Muscle of leg (tissue), 3 donors: ENCODE measurements at regions not wholly inside any gene's neighbourhood (a gene's known extent, or its start where the extent isn't known, plus 50 kb on each side); places are given as distances from the start of the nearest gene placed in this dataset.

Experiments
- DNase-seq: peaks from one replicate; pipeline ENCODE4 v3.0.0; 2013
- H3K27ac ChIP-seq: one replicate; pipeline ENCODE4 v1.5.1; 2013; ENCODE audit warnings: mild to moderate bottlenecking, low read length, control low read depth
- H3K27me3 ChIP-seq: one replicate; pipeline ENCODE4 v1.6.1; 2013; ENCODE audit warnings: low read length; ENCODE audit not compliant: control insufficient read depth, insufficient read depth
- H3K36me3 ChIP-seq: one replicate; pipeline ENCODE4 v1.6.1; 2013; ENCODE audit warnings: low read length; ENCODE audit not compliant: control insufficient read depth, insufficient read depth
- H3K4me1 ChIP-seq: one replicate; pipeline ENCODE4 v1.6.1; 2013; ENCODE audit warnings: low read length; ENCODE audit not compliant: control insufficient read depth, insufficient read depth
- H3K4me3 ChIP-seq: one replicate; pipeline ENCODE4 v1.5.1; 2013; ENCODE audit warnings: low read length, control low read depth
- H3K9me3 ChIP-seq: replicated peaks from 2 replicates; pipeline ENCODE4 v1.6.1; 2013; ENCODE audit warnings: low read depth, low read length; ENCODE audit not compliant: control insufficient read depth
- WGBS: methylation state at CpG from one replicate; pipeline ENCODE4 v1.1.5; 2013; ENCODE audit warnings: missing lambda C conversion rate; ENCODE audit not compliant: insufficient coverage; 5-methylcytosine and 5-hydroxymethylcytosine counted together

GRCh38 chr6:47360388-47360787, 50.7 kb upstream of the TNFRSF21 start:
- DNase-seq = no peak
- H3K9me3 ChIP-seq = no peaks in the 10 kb centered on the region

GRCh38 chr6:47362857-47363461, 53.3 kb upstream of the TNFRSF21 start:
- Histone ChIP-seq H3K9me3 (no peaks in the 10 kb centered on the region), H3K36me3 (no peaks in the 10 kb centered on the region), H3K27ac (no peak overlapping the region), H3K4me3 (no peak overlapping the region), H3K4me1 (no peaks in the 10 kb centered on the region), H3K27me3 (no peaks in the 10 kb centered on the region)
- no peak for DNase-seq
- 95% methylated on average over 5 of the region's 10 CpGs for WGBS

More at GRCh38 chr6:47360388-47360787, 50.7 kb upstream of the TNFRSF21 start:
- Histone ChIP-seq H3K4me3 (no peak overlapping the region), H3K27ac (no peak overlapping the region), H3K4me1 (no peaks in the 10 kb centered on the region), H3K27me3 (no peaks in the 10 kb centered on the region), H3K36me3 (no peaks in the 10 kb centered on the region)

- Histone ChIP-seq H3K4me3 (no peak overlapping the region), H3K9me3 (no peaks in the 10 kb centered on the region)
Measured at GRCh38 chr6:47363736-47364135, 54.0 kb upstream of the TNFRSF21 start.

DNA sequence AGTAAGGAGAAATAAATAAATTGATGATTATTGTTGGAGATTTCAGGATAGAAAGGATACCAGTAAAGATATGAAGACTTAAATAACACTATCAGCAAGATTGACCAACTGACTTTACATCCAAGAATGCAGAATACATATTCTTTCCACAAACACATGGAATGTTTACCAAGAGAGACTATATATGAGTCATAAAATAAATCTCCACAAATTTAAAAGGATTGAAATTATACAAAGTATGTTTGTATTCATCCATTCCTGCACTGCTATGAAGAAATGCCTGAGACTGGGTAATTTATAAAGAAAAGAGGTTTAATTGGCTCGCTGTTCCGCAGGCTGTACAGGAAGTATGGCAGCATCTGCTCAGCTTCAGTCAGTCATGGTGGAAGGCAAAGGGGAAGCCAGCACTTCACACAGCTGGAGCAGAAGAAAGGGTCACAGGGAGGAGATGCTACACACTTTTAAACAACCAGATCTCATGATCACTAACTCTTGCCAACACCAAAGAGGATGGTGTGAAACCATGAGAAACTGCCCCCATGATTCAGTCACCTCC, 56.7 kb upstream of the TNFRSF21 start:
- Histone ChIP-seq H3K36me3 (no peaks in the 10 kb centered on the region), H3K27me3 (no peaks in the 10 kb centered on the region), H3K27ac (no peak overlapping the region), H3K4me1 (no peaks in the 10 kb centered on the region), H3K9me3 (no peaks in the 10 kb centered on the region), H3K4me3 (no peak overlapping the region)
- WGBS = 100% methylated on average over 1 of the region's 2 CpGs
- DNase-seq = no peak

More at GRCh38 chr6:47363736-47364135, 54.0 kb upstream of the TNFRSF21 start:
- no peak overlapping the region for H3K27ac ChIP-seq
- H3K36me3 ChIP-seq = no peaks in the 10 kb centered on the region
- H3K4me1 ChIP-seq = no peaks in the 10 kb centered on the region
- DNase-seq = no peak
- H3K27me3 ChIP-seq = no peaks in the 10 kb centered on the region

DNA sequence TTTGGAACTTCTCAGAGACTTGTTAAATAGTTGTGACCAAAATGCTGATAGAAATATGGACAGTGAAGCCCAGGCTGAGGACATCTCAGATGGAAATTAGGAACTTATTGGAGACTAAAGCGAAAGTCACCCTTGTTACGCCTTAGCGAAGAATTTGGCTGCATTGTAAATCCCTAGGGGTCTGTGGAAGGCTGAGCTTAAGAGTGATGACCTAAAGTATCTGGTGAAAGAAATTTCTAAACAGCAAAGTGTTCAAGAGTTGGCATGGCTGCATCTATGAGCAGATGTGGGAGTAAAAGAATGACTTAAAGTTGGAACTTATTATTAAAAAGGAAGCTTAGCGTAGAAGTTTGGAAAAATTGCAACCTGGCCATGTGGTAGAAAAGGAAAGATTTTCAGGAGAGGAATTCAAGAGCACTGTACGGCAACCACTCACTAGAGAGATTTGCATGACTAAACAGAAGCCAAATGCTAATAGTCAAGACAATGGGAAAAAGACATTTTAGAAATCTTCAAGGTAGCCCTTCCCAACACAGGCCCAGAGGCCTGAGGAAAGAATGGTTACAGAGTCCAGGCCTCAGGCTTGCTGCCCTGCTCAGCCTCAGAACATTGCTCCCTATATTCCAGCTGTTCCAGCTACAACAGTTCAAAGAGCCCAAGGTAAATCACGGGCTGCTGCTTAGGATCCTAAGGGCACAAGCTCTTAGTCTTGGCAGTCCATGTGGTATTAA, 61.6 kb upstream of the TNFRSF21 start:
- peak; percentile 50 for DNase-seq
- H3K27ac ChIP-seq = no peak overlapping the region

DNA sequence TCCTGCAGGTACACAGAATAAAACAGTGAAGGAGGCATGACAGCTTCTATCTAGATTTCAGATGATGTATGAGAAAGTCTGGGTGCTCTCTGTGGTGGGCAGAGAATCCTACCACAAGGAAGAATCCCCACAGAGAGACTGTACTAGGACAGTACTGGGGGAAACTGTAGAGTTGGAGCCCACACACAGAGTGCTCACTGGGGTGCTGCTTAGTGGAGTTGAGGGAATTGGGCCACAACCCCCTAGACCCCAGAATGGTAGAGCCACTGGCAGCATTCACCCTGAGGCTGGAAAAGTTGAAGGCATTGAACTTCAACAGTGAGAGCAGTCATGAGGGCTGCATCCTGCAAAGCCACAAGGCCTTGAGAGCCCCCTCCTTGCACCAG, 62.2 kb upstream of the TNFRSF21 start:
- Histone ChIP-seq H3K9me3 (no peaks in the 10 kb centered on the region), H3K27ac (no peak overlapping the region), H3K4me1 (no peaks in the 10 kb centered on the region), H3K4me3 (no peak overlapping the region), H3K36me3 (no peaks in the 10 kb centered on the region), H3K27me3 (no peaks in the 10 kb centered on the region)
- no peak for DNase-seq

More for the DNA sequence above, 61.6 kb upstream of the TNFRSF21 start:
- no peaks in the 10 kb centered on the region for H3K27me3 ChIP-seq
- WGBS = 60% methylated on average over 5 of the region's 6 CpGs
- H3K4me3 ChIP-seq = no peak overlapping the region
- H3K9me3 ChIP-seq = no peaks in the 10 kb centered on the region
- H3K36me3 ChIP-seq = no peaks in the 10 kb centered on the region
- no peaks in the 10 kb centered on the region for H3K4me1 ChIP-seq

DNA sequence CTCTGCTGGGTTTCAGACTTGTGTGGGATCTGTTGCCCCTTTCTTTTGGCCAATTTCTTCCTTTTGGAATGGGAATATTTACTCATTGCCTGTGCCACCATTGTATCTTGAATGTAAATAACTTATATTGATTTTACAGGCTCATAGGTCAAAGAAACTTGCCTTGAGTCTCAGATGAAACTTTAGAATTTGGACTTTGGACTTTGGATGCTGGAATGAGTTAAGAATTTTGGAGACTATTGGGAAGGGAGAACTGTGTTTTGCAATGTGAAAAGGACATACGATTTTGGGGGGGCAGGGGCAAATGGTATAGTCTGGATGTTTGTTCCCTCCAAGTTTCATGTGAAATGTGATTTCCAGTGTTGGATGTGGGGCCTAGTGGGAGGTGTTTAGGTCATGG, 62.6 kb upstream of the TNFRSF21 start:
- no peaks in the 10 kb centered on the region for H3K27me3 ChIP-seq
- no peaks in the 10 kb centered on the region for H3K9me3 ChIP-seq
- no peaks in the 10 kb centered on the region for H3K36me3 ChIP-seq
- no peak for DNase-seq
- no peak overlapping the region for H3K27ac ChIP-seq
- WGBS = 57% methylated on average over 1 of the region's 1 CpG
- no peak overlapping the region for H3K4me3 ChIP-seq
- H3K4me1 ChIP-seq = no peaks in the 10 kb centered on the region

- Histone ChIP-seq H3K27me3 (no peaks in the 10 kb centered on the region), H3K36me3 (no peaks in the 10 kb centered on the region), H3K4me3 (no peak overlapping the region), H3K4me1 (no peaks in the 10 kb centered on the region), H3K27ac (no peak overlapping the region), H3K9me3 (no peaks in the 10 kb centered on the region)
- 71% methylated on average over 1 of the region's 1 CpG for WGBS
- peak; percentile 9 for DNase-seq
Measured at GRCh38 chr6:47375426-47375825, 65.7 kb upstream of the TNFRSF21 start.

DNA sequence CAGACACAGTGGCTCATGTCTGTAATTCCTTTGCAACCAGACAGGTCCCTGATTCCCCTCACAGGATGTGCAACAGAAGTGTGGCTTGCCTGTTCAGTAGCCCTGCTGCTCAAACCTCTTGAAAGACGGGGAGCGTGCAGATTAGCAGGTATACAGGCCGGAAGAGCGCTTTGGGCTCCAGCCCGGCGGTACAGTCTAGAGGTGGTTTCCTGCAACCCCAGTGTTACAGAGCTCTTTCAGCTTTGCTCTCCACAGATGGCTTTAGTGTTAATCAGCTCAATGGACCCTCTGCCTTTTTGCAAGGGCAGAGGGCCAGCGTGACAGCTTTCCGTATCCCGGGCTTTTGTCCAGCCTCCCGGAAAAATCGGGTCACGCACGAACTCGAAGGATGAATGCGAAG, 67.2 kb upstream of the TNFRSF21 start:
- H3K4me1 ChIP-seq = no peaks in the 10 kb centered on the region
- H3K27ac ChIP-seq = no peak overlapping the region
- no peaks in the 10 kb centered on the region for H3K36me3 ChIP-seq
- no peaks in the 10 kb centered on the region for H3K9me3 ChIP-seq
- no peak overlapping the region for H3K4me3 ChIP-seq
- no peak for DNase-seq
- 77% methylated on average over 15 of the region's 15 CpGs for WGBS
- H3K27me3 ChIP-seq = no peaks in the 10 kb centered on the region

DNA sequence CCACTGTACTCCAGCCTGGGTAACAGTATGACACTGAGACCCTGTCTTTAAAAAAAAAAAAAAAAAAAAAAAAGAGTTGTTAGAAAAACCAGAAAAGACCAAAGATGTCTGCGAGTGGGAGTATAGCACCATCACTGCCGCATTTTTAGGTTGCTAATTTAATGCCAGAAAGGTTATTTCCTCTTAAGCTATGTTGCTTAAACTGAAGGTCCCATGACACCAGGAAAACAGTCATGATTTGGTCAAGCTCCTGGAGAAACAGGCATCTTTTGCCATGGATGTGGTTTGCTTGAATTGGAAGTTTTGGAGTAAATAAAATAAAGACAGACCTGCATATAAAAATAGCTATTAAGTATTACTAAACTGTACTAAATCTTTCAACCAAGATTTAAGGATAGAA, 68.3 kb upstream of the TNFRSF21 start:
- no peaks in the 10 kb centered on the region for H3K9me3 ChIP-seq
- H3K27me3 ChIP-seq = no peaks in the 10 kb centered on the region
- H3K4me3 ChIP-seq = no peak overlapping the region
- no peaks in the 10 kb centered on the region for H3K36me3 ChIP-seq
- WGBS = 79% methylated on average over 2 of the region's 2 CpGs
- no peak overlapping the region for H3K27ac ChIP-seq
- no peak for DNase-seq
- H3K4me1 ChIP-seq = no peaks in the 10 kb centered on the region
